ENCODE measurements at regions not wholly inside any gene's neighbourhood (a gene's known extent, or its start where the extent isn't known, plus 50 kb on each side); places are given as distances from the start of the nearest gene placed in this dataset.
"Not testable (repeated sequence)": the region's sequence is repeated elsewhere in the genome, so short reads cannot be mapped to it uniquely, and the experiment has no call there.

DNA sequence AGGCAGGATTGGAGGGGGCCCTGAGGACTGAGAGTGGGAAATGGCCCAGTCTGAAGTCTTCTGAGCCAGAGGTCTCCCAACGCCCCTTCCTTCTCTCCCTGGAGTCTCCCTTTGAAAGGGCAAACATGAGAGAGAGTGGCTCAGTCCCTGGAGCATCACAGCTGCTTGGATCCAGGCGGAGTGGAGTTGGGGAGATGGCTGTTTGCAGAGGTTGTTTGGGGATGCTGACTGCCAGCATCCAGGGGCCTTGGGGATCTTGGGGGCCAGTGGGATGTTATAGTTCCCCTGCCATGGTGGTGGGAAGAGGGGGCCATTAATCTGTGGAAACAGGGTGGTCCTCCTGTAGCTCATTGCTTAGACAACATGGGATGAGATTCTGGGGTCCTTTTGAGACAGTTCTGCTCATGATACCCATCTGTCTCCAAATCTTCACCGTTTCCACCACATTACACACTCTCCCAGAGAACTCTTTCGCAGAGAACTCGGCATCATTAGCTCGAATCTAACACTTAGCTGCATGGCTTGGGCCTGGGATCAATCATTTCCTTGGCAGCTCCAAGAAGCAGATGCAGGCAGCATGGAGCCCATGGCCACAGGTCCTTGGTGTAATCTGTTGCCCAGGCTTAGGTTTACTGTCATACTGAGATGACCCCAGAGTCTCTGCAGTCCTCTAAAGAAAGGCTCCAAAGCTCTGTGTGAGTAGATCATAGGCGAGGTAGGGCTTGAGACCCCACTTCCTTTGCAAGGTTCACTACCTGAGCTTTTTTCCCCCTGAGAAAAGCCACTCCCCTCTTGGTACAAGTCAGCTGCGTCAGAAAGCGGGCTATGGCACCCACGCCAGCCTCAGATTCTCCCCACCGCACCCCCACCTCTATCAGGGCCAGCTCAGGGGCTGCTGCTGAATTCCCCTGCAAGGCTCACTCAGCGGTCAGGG is 54.4 kb upstream of the SH3PXD2B start:
- ATAC-seq (ENCODE audit: low FRiP score in 2 of 2) = no peak
- Histone ChIP-seq H3K27ac (no peak overlapping the region), H3K4me3 (no peak overlapping the region), H3K36me3 (no peaks in the 10 kb centered on the region), H3K4me1 (peaks cover 0 to 5% (median 1%) of the 10 kb centered on the region in 4 donors), H3K9me3 (peaks cover 5 to 12% (median 11%) of the 10 kb centered on the region in 4 donors), H3K27me3 (no peaks in the 10 kb centered on the region)
- WGBS, 2 donors = 85% methylated on average over 12 of the region's 12 CpGs
- DNase-seq = peak in 1 of 2 donors; percentile 11
- TF ChIP-seq POLR2A (IDR thresholded peaks at IDR 0.05) = no peak
- no peak for TF ChIP-seq EP300 (IDR thresholded peaks at IDR 0.05)
- TF ChIP-seq, protein P1, sequence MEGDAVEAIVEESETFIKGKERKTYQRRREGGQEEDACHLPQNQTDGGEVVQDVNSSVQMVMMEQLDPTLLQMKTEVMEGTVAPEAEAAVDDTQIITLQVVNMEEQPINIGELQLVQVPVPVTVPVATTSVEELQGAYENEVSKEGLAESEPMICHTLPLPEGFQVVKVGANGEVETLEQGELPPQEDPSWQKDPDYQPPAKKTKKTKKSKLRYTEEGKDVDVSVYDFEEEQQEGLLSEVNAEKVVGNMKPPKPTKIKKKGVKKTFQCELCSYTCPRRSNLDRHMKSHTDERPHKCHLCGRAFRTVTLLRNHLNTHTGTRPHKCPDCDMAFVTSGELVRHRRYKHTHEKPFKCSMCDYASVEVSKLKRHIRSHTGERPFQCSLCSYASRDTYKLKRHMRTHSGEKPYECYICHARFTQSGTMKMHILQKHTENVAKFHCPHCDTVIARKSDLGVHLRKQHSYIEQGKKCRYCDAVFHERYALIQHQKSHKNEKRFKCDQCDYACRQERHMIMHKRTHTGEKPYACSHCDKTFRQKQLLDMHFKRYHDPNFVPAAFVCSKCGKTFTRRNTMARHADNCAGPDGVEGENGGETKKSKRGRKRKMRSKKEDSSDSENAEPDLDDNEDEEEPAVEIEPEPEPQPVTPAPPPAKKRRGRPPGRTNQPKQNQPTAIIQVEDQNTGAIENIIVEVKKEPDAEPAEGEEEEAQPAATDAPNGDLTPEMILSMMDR (IDR thresholded peaks at IDR 0.05) = no peak
- no peak for TF ChIP-seq POLR2AphosphoS5 (IDR thresholded peaks at IDR 0.05)

DNA sequence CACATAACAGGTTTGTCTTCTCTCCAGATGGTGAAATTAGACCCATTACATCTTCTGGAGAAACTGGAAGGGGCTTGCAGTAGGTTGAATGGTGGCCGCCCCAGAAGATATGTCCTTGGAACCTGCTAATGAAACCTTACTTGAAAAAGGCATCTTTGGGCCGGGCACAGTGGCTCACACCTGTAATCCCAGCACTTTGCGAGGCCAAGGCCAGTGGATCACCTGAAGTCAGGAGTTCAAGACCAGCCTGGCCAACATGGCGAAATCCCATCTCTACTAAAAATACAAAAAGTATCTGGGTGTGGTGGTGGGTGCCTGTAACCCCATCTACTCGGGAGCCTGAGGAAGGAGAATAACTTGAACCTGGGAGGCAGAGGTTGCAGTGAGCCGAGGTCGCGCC is 53.2 kb upstream of the SH3PXD2B start:
- H3K27me3 ChIP-seq; H3K36me3 ChIP-seq; H3K27ac ChIP-seq; H3K4me1 ChIP-seq; ATAC-seq (ENCODE audit: low FRiP score in 2 of 2); H3K4me3 ChIP-seq: not testable (repeated sequence)
- H3K9me3 ChIP-seq = peaks cover 5 to 12% (median 10%) of the 10 kb centered on the region in 4 donors
- peak in 1 of 2 donors; percentile 8 for DNase-seq
- 79 to 88% methylated on average over 5 to 8 of the region's 8 CpGs for WGBS, 2 donors

DNA sequence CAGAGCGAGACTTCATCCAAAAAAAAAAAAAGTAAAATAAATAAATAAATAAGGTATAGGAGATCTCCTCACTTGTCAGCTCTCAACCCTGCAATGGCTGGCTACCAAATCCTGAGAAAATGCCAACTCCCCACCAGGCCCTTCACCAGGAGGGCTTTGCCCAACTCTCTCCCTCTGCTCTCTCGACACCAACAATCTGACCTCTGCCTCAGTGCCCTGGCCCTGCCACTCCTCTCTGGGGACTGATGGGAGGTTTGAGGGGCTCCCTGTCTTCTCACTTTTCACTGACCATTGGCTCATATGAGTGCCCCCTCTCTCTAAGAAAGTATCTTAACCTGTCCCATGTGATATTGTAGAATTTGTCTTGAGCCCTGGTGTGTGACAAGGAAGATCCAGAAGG is 52.6 kb upstream of the SH3PXD2B start:
- 77 to 95% methylated on average over 2 of the region's 2 CpGs for WGBS, 2 donors

DNA sequence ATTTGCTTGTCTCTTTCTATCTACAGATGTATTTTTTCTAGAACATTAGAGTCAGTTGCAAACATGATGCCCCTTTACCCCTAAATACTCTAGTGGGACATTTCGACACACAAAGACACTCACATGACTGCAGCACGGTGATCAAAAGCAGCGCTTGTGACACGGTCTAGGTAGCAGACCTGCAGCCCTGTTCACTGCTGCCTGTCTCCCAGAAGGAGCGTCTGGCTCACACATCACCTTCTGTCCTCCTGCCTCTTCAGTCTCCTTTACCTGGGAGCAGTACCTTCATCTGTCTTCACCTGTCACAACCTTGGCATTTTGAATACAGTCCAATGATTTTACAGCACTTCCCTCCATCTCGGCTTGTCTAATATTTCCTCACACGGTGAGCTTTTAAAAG is 51.9 kb upstream of the SH3PXD2B start:
- Histone ChIP-seq H3K27me3 (no peaks in the 10 kb centered on the region), H3K9me3 (peaks cover 0 to 4% (median under 1%) of the 10 kb centered on the region in 4 donors), H3K4me3 (no peak overlapping the region), H3K27ac (no peak overlapping the region), H3K4me1 (peaks cover 0 to 5% (median 1%) of the 10 kb centered on the region in 4 donors), H3K36me3 (no peaks in the 10 kb centered on the region)
- TF ChIP-seq EP300 (IDR thresholded peaks at IDR 0.05) (no peak), POLR2AphosphoS5 (IDR thresholded peaks at IDR 0.05) (no peak), POLR2A (IDR thresholded peaks at IDR 0.05) (no peak)
- TF ChIP-seq, protein P1 (IDR thresholded peaks at IDR 0.05) = no peak
- DNase-seq (peak in 1 of 2 donors; percentile 5), ATAC-seq (ENCODE audit: low FRiP score in 2 of 2) (no peak)
- 64 to 72% methylated on average over 7 of the region's 7 CpGs for WGBS, 2 donors

More for the DNA sequence above, 52.6 kb upstream of the SH3PXD2B start:
- Histone ChIP-seq H3K4me1 (peaks cover 0 to 5% (median 1%) of the 10 kb centered on the region in 4 donors), H3K27ac (no peak overlapping the region), H3K4me3 (no peak overlapping the region), H3K36me3 (no peaks in the 10 kb centered on the region), H3K27me3 (no peaks in the 10 kb centered on the region), H3K9me3 (peaks cover 5 to 7% (median 5%) of the 10 kb centered on the region in 4 donors)
- TF ChIP-seq POLR2AphosphoS5 (IDR thresholded peaks at IDR 0.05) = no peak
- TF ChIP-seq, protein P1 (IDR thresholded peaks at IDR 0.05) = no peak
- TF ChIP-seq EP300 (IDR thresholded peaks at IDR 0.05) = no peak
- no peak for TF ChIP-seq POLR2A (IDR thresholded peaks at IDR 0.05)
- DNase-seq = no peak
- no peak for ATAC-seq (ENCODE audit: low FRiP score in 2 of 2)

DNA sequence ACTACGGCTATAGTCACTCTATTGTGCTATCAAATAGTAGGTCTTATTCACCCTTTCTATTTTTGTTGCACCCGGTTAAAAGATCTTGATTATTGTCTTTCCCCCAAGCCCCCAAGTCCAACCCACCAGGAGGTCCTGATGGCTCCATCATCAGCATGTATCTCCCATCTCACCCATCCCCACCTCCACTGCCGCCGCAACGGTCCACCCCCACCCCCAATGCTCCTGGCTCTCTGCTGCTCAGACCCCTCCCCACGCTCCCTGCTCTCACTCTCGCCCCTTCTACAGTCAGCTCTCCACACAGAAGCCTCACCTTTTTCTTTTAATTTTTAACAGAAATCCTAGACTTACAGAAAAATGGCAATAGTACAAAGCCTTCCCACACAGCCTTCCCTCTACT is 51.5 kb upstream of the SH3PXD2B start:
- no peak for TF ChIP-seq POLR2AphosphoS5 (IDR thresholded peaks at IDR 0.05)
- TF ChIP-seq EP300 (IDR thresholded peaks at IDR 0.05) = no peak
- no peak for TF ChIP-seq POLR2A (IDR thresholded peaks at IDR 0.05)
- TF ChIP-seq, protein P1 (IDR thresholded peaks at IDR 0.05) = no peak
- no peak for ATAC-seq (ENCODE audit: low FRiP score in 2 of 2)
- Histone ChIP-seq H3K4me3 (no peak overlapping the region), H3K36me3 (no peaks in the 10 kb centered on the region), H3K27me3 (no peaks in the 10 kb centered on the region), H3K27ac (no peak overlapping the region), H3K4me1 (peaks cover 0 to 5% (median 1%) of the 10 kb centered on the region in 4 donors), H3K9me3 (no peaks in the 10 kb centered on the region)
- 65 to 76% methylated on average over 7 of the region's 7 CpGs for WGBS, 2 donors
- DNase-seq = peak in 1 of 2 donors; percentile 12
